Pancreas (tissue), 10 donors: ENCODE measurements at regions not wholly inside any gene's neighbourhood (a gene's known extent, or its start where the extent isn't known, plus 50 kb on each side); places are given as distances from the start of the nearest gene placed in this dataset.
A peak's percentile ranks its signal among the peaks of the same experiment; 100 is the strongest.

Experiments
- ATAC-seq, 4 donors: fragments of 200-7000 bp; cut with Tn5 transposase; one replicate each; pipeline versions ENCODE4 v1.8.0 to v1.9.1; 2020; ENCODE audit warnings: mild to moderate bottlenecking in 4 of 4, moderate library complexity in 4 of 4
- DNase-seq, 6 donors: peaks; one replicate each; pipeline ENCODE4 v3.0.0-alpha.2; 2020
- FAIRE-seq: peaks from 2 replicates; lab custom pipeline; 2012; peaks lifted over from hg19 to GRCh38; lab: Jason Lieb, UNC
- H3K27ac ChIP-seq, 4 donors: fragments of 200-600 bp; sonication (generic); 1 replicate in 3 of 4; 2 replicates in 1 of 4; pipeline versions ENCODE4 v1.5.0 to v1.8.0; 2020
- H3K27me3 ChIP-seq, 4 donors: fragments of 200-600 bp; one replicate each; pipeline ENCODE4 v1.8.0; 2021
- H3K36me3 ChIP-seq, 3 donors: fragments of 200-600 bp; sonication (generic) in 1 of 3; one replicate each; pipeline versions ENCODE4 v1.5.0 to v1.8.0; 2020 to 2021
- H3K4me1 ChIP-seq, 3 donors: fragments of 200-600 bp; one replicate each; pipeline ENCODE4 v1.8.0; 2021
- H3K4me3 ChIP-seq, 4 donors: fragments of 200-600 bp; sonication (generic) in 2 of 4; one replicate each; pipeline versions ENCODE4 v1.5.0 to v1.8.0; 2020 to 2021
- H3K9me3 ChIP-seq, 4 donors: fragments of 200-600 bp; one replicate each; pipeline ENCODE4 v1.8.0; 2021
- WGBS, 2 donors: extraction: QIAGEN DNeasy Blood & Tissue Kit; methylation state at CpG; one replicate each; pipeline ENCODE4 v1.1.7; 2013; 5-methylcytosine and 5-hydroxymethylcytosine counted together
- intact Hi-C, 3 donors: fragments of 100-400 bp; cut with DNase I; formaldehyde crosslinking; loops; one replicate each; pipeline versions ENCODE4 v1.11.1 to v1.14.2; 2022
- TF ChIP-seq, protein P1 (sequence below), 4 donors: fragments of 200-600 bp; sonication (generic) in 3 of 4; IDR thresholded peaks; one replicate each; pipeline versions ENCODE4 v1.5.0 to v1.8.0; 2021; ENCODE audit warnings: antibody characterized with exemption in 4 of 4
- donor health status: healthy with polysubstance abuse.
- donor health status: DM: no; HTN: no; CAD: no; lungs with moderate emphysema.
- donor health status: DM: no; HTN: no; CAD: no.
- donor health status: control.
- donor health status: control.
- donor health status: Bipolar disorder and iron deficiency.
- donor health status: DM: yes; HTN: yes; CAD: no.
- donor health status: DM: no; HTN: no; CAD: no.
- donor health status: DM: no; HTN: no; CAD: no.
- donor health status: DM: yes; HTN: yes; CAD: no.

DNA sequence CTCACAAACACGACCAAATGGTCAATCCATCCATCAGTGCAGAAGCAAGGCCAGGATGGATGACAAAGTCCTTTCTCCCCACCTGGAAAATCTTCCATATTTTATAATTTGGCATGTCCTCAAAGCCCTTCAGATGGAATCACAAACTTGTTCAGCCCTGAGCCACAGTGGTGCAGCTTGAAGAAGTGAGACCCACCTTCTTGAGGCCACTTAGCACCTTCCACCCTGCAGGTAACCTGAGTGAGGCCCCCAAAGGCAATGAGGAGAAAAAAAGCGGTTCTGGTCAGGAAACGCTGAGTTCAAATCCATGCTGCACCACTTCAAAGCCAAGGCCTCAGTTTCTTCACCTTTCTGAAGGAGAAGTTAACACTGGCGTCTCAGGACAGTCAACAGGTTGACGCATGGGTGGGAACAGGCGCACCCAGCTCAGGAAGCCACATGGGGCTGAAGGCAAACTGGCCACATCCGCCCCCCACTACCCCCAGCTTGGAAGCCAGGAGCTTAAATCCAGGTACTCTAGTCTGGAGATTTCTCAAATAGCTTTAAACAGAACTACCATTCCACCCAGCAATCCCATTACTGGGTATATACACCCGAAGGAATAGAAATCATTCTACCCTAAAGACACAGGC is 320.4 kb downstream of the BCL11B start:
- intact Hi-C loops: no loop called here
- FAIRE-seq (no peak), DNase-seq (no peak), ATAC-seq (no peak)
- Histone ChIP-seq H3K36me3 (no peaks in the 10 kb centered on the region), H3K27me3 (no peaks in the 10 kb centered on the region), H3K4me3 (no peak overlapping the region), H3K4me1 (no peaks in the 10 kb centered on the region), H3K9me3 (no peaks in the 10 kb centered on the region), H3K27ac (no peak overlapping the region)
- WGBS, 2 donors: 76 to 85% methylated on average over 8 of the region's 8 CpGs
- TF ChIP-seq, protein P1, sequence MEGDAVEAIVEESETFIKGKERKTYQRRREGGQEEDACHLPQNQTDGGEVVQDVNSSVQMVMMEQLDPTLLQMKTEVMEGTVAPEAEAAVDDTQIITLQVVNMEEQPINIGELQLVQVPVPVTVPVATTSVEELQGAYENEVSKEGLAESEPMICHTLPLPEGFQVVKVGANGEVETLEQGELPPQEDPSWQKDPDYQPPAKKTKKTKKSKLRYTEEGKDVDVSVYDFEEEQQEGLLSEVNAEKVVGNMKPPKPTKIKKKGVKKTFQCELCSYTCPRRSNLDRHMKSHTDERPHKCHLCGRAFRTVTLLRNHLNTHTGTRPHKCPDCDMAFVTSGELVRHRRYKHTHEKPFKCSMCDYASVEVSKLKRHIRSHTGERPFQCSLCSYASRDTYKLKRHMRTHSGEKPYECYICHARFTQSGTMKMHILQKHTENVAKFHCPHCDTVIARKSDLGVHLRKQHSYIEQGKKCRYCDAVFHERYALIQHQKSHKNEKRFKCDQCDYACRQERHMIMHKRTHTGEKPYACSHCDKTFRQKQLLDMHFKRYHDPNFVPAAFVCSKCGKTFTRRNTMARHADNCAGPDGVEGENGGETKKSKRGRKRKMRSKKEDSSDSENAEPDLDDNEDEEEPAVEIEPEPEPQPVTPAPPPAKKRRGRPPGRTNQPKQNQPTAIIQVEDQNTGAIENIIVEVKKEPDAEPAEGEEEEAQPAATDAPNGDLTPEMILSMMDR (IDR thresholded peaks at IDR 0.05): no peak

DNA sequence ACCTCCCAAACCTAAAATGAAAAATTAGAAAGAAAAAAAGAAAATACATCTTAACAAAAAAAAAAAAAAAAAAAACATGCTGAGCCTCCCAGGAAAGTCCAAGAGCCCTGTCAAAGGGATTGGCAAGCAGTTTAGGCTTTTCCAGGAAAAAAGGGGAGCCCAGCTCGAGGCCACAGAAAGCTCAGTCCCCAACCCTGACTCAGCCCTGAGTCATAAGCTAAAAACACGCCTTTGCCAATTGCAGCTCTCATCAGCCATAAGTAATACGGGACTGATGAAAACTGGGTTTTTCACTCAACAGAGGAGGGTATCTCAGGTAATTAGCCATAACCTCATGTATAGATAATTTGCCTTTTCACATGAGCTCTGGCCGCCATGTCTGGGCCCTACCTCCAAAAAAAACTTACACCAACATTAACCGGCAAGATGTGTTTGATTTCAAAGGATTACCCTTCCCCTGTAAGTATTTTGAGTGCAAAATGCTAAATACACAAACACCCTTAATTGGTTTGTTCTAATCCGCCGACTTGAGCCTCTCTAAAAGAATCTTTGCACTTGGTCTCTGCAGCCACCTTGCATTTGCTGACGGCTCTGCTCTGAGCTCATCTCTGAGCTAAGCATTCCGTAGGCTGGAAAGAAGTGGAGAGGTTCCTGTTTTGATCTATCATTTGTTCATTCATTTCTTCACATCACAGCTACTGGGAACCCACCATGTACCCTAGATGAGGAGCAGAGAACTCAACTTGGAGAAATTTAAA is 319.2 kb downstream of the BCL11B start:
- Histone ChIP-seq H3K4me3 (no peak overlapping the region), H3K27me3 (no peaks in the 10 kb centered on the region), H3K4me1 (no peaks in the 10 kb centered on the region), H3K9me3 (no peaks in the 10 kb centered on the region), H3K27ac (no peak overlapping the region), H3K36me3 (no peaks in the 10 kb centered on the region)
- TF ChIP-seq, protein P1 (IDR thresholded peaks at IDR 0.05): no peak
- intact Hi-C loops: no loop called here
- no peak for DNase-seq
- WGBS, 2 donors: 74 to 83% methylated on average over 9 of the region's 9 CpGs
- FAIRE-seq: no peak
- ATAC-seq: peak in 2 of 4 donors; percentile 37 to 41

DNA sequence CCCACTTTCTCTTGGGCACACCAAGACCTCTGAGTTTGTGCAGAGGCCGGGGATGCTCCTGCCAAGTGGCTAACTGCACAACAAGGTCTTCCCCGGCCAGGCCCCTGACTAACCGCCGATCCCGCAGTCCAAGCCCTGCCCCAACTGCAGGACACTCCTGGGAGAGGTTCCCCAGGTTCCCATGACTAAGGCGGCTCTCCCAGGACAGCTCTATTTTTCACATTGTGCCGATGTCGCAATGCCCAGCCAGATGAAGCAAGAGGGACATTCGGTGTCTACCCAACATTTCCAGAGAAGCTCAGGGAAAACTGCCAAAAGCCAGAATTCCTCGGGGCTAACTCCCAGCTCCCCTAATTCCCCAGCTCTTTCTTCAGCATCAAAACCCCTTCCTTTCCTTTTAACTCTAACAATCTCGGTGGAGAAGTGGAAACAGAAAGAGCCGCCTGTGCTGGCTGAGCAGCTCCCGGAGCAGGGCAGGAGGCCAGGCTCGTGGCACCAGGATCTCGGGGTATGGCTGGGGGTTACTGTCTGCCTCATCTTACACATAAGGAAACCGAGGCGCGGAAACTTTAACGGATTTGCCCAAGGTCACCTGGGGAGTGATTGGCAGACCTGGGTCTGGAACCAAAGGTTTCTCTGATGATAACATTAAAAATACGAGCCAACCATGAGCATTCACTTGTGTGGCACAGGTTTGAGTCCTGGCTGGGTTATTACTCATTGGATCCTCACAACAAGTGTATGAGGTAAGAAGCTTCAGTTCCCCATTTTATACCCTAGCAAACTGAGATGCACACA is 318.2 kb downstream of the BCL11B start:
- ATAC-seq: peak in 3 of 4 donors; percentile 53 to 75 (median 66)
- 41 to 50% methylated on average over 20 of the region's 20 CpGs for WGBS, 2 donors
- intact Hi-C loops: no loop called here
- no peaks in the 10 kb centered on the region for H3K4me1 ChIP-seq
- TF ChIP-seq, protein P1 (IDR thresholded peaks at IDR 0.05): no peak
- no peaks in the 10 kb centered on the region for H3K36me3 ChIP-seq
- DNase-seq: peak in 3 of 6 donors; percentile 13 to 46 (median 45)
- no peak for FAIRE-seq
- no peak overlapping the region for H3K27ac ChIP-seq
- H3K4me3 ChIP-seq: no peak overlapping the region
- H3K27me3 ChIP-seq: no peaks in the 10 kb centered on the region
- H3K9me3 ChIP-seq: no peaks in the 10 kb centered on the region

DNA sequence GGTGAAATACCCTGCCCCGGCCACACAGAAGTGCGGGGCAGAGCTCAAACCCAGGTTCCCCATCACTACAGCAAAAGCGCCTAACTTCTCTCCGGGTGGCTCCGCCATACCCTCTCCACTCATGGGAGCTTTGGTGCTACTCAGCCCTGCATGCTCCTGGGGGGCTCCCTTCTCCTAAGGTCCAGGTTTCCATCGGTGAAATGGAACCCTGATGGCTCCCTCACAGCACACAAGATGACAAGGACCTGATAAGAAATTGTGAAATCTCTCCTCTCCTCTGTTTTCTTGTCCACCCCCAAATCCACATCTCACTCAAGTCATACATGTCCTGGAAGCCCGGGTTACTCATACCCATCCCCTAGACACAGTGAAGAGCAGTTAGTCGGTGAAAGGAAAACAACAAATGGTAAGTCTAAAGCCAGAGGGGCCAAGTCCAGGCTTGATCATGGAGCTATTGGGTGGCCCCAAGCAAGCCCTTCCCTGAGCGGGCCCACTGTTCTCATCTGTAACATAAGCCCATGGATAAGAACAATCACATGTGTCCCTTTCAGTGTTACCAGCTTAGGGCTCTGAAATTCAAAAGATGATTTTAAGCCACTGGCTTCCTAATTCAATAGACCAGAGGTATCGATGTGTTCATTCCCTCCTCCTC is 317.5 kb downstream of the BCL11B start:
- WGBS, 2 donors: 82 to 89% methylated on average over 10 of the region's 10 CpGs
- no peaks in the 10 kb centered on the region for H3K36me3 ChIP-seq
- ATAC-seq: no peak
- no peaks in the 10 kb centered on the region for H3K9me3 ChIP-seq
- no peaks in the 10 kb centered on the region for H3K4me1 ChIP-seq
- no peaks in the 10 kb centered on the region for H3K27me3 ChIP-seq
- no peak for DNase-seq
- intact Hi-C loops: no loop called here
- no peak overlapping the region for H3K27ac ChIP-seq
- TF ChIP-seq, protein P1 (IDR thresholded peaks at IDR 0.05): no peak
- FAIRE-seq: no peak
- H3K4me3 ChIP-seq: no peak overlapping the region
